ENCODE measurements at regions not wholly inside any gene's neighbourhood (a gene's known extent, or its start where the extent isn't known, plus 50 kb on each side); places are given as distances from the start of the nearest gene placed in this dataset.

DNA sequence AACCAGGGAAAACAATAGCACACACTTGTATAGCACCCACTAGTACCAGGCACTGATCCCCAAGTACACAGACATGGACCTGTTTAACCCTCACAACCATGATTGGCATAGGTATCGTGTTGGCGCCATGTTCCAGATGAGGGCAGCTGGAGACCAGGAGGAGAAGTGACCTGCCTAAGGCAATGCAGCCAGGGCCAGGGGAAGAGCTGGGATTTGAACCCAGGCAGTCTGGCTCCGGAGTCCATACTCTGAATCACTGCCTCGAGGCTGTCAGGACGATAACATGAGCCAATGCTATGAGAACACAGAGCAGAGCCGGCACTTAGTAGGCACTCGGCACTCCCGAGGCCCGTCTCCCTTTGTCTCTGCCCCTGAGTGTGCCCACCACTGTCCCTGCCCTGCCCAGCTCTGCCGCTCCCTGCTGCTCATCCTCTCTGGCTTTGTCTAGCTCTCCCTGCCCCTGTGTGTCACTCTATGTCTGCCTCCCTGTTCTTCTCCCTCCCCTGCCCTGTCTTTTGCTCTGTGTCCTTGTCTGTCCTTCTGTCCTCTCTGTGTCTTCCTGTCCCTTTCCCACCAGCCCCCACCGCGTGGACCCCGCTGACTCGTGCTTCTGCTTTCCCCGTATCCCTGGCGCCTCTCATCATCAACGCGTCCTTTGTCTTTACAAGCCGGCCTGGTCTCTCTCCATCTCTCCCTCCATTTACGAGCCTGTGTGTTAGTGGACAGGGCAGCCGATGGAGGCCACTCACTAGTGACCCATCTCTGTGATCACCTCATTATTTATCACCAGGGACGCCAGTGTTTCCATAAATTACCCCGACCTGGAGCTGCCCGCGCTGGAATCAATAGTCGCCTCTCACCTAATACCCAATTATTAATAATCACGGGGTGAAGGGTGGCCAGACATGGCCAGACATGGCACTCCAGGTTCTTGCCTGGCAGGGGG lies 99.4 kb upstream of the MVB12B start (continued):
- no peak for TF ChIP-seq CEBPB (IDR thresholded peaks at IDR 0.05; ENCODE audit: borderline replicate concordance in 1 of 2, low read depth in 2 of 2, low read length in 2 of 2)

DNA sequence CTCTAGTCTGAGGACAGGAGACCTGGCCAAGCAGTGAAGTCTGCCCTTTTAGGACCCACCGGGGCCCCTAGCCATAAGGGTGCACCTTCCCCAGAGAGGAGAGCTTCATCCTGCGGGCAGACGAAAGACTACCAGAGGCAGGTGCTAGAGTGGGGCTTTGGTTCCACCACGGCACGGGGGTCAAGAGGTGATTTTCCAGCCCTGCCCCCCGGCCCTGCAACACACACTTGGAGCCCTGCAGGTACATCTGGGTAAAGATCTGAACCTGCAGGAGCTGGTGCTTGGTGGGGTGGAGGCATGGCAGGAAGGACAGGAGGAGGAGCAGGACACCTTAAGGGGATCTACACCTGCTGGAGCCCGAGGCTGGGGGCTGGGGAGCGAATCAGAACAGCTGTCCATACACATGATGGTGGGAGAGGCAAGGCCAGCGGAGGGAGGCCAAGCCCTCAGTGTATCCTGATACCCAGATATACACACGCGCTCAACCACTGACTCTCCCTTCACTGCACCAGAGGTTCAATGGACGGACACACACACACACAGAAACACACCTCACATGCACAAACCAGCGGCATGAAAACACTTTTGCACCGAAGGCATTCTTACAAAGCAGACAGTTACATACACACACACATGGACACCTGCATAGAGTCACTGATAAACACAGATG lies 98.4 kb upstream of the MVB12B start:
- no peak for FAIRE-seq
- H4K20me1 ChIP-seq (ENCODE audit: control insufficient read depth, insufficient read depth): no peaks in the 10 kb centered on the region
- H3K36me3 ChIP-seq (ENCODE audit: control insufficient read depth in 2 of 2, insufficient read depth in 2 of 2, low read length in 1 of 2): no peaks in the 10 kb centered on the region
- H3K27ac ChIP-seq (ENCODE audit: control insufficient read depth, insufficient read depth): no peak overlapping the region
- no peak overlapping the region for H3K4me3 ChIP-seq
- H3K4me2 ChIP-seq (ENCODE audit: control insufficient read depth, insufficient read depth): no peak overlapping the region
- H3K27me3 ChIP-seq (replicated peaks in 1 of 2; ENCODE audit: control insufficient read depth in 2 of 2, insufficient read depth in 2 of 2, low read length in 1 of 2): peaks cover 0 to 2% of the 10 kb centered on the region in 2 experiments; a peak in 1 of 4 replicates
- in situ Hi-C loops (cut with MboI) (loop anchor here (10.0 kb wide), 1 partner anchor 673 kb away; no protein-coding TSS in a partner anchor), intact Hi-C loops (cut with micrococcal nuclease; ENCODE audit: unreplicated experiment) (no loop called here)
- no peaks in the 10 kb centered on the region for H3K9me3 ChIP-seq (replicated peaks; ENCODE audit: control insufficient read depth, insufficient read depth, low read length)
- ChIA-PET RAD21 (ENCODE audit: unreplicated experiment) (no interaction called here), CTCF (interaction anchor here (0.6 to 1.7 kb wide), 3 partner anchors 772 to 1004 kb away, joined by 3 to 6 read pairs (median 3); no protein-coding TSS in a partner anchor), SMC1A (ENCODE audit: uncharacterized antibody, unreplicated experiment) (no interaction called here), POLR2A (no interaction called here)
- H3K9ac ChIP-seq (ENCODE audit: control insufficient read depth, insufficient read depth, low read length): no peak overlapping the region
- ATAC-seq: no peak
- 55% methylated on average over 14 of the region's 14 CpGs for WGBS (ENCODE audit: insufficient coverage, insufficient replicate concordance, low lambda C conversion rate, missing lambda C conversion rate)
- no TSS peak for BruUV-seq (replicated peaks)
- no peak for DNase-seq (ENCODE audit: low read depth, low spot score)
- no peaks in the 10 kb centered on the region for H3K4me1 ChIP-seq (ENCODE audit: control insufficient read depth, insufficient read depth, low read length)
- no peaks in the 10 kb centered on the region for H3K79me2 ChIP-seq (ENCODE audit: control insufficient read depth, insufficient read depth, low read length)
- no peak overlapping the region for H2AFZ ChIP-seq (ENCODE audit: control insufficient read depth, low read depth, low read length)
- TF ChIP-seq NFIC (IDR thresholded peaks at IDR 0.05; ENCODE audit: low read depth, low read length) (no peak), ZNF384 (IDR thresholded peaks at IDR 0.05; ENCODE audit: borderline replicate concordance, low read depth, low read length) (no peak)
- TF ChIP-seq, protein P1, sequence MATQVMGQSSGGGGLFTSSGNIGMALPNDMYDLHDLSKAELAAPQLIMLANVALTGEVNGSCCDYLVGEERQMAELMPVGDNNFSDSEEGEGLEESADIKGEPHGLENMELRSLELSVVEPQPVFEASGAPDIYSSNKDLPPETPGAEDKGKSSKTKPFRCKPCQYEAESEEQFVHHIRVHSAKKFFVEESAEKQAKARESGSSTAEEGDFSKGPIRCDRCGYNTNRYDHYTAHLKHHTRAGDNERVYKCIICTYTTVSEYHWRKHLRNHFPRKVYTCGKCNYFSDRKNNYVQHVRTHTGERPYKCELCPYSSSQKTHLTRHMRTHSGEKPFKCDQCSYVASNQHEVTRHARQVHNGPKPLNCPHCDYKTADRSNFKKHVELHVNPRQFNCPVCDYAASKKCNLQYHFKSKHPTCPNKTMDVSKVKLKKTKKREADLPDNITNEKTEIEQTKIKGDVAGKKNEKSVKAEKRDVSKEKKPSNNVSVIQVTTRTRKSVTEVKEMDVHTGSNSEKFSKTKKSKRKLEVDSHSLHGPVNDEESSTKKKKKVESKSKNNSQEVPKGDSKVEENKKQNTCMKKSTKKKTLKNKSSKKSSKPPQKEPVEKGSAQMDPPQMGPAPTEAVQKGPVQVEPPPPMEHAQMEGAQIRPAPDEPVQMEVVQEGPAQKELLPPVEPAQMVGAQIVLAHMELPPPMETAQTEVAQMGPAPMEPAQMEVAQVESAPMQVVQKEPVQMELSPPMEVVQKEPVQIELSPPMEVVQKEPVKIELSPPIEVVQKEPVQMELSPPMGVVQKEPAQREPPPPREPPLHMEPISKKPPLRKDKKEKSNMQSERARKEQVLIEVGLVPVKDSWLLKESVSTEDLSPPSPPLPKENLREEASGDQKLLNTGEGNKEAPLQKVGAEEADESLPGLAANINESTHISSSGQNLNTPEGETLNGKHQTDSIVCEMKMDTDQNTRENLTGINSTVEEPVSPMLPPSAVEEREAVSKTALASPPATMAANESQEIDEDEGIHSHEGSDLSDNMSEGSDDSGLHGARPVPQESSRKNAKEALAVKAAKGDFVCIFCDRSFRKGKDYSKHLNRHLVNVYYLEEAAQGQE (IDR thresholded peaks at IDR 0.05; ENCODE audit: low read depth, low read length): no peak
- TF ChIP-seq, protein P2, sequence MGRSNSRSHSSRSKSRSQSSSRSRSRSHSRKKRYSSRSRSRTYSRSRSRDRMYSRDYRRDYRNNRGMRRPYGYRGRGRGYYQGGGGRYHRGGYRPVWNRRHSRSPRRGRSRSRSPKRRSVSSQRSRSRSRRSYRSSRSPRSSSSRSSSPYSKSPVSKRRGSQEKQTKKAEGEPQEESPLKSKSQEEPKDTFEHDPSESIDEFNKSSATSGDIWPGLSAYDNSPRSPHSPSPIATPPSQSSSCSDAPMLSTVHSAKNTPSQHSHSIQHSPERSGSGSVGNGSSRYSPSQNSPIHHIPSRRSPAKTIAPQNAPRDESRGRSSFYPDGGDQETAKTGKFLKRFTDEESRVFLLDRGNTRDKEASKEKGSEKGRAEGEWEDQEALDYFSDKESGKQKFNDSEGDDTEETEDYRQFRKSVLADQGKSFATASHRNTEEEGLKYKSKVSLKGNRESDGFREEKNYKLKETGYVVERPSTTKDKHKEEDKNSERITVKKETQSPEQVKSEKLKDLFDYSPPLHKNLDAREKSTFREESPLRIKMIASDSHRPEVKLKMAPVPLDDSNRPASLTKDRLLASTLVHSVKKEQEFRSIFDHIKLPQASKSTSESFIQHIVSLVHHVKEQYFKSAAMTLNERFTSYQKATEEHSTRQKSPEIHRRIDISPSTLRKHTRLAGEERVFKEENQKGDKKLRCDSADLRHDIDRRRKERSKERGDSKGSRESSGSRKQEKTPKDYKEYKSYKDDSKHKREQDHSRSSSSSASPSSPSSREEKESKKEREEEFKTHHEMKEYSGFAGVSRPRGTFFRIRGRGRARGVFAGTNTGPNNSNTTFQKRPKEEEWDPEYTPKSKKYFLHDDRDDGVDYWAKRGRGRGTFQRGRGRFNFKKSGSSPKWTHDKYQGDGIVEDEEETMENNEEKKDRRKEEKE (IDR thresholded peaks at IDR 0.05): no peak
- TF ChIP-seq, protein P3, sequence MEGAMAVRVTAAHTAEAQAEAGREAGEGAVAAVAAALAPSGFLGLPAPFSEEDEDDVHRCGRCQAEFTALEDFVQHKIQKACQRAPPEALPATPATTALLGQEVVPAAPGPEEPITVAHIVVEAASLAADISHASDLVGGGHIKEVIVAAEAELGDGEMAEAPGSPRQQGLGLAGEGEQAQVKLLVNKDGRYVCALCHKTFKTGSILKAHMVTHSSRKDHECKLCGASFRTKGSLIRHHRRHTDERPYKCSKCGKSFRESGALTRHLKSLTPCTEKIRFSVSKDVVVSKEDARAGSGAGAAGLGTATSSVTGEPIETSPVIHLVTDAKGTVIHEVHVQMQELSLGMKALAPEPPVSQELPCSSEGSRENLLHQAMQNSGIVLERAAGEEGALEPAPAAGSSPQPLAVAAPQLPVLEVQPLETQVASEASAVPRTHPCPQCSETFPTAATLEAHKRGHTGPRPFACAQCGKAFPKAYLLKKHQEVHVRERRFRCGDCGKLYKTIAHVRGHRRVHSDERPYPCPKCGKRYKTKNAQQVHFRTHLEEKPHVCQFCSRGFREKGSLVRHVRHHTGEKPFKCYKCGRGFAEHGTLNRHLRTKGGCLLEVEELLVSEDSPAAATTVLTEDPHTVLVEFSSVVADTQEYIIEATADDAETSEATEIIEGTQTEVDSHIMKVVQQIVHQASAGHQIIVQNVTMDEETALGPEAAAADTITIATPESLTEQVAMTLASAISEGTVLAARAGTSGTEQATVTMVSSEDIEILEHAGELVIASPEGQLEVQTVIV (IDR thresholded peaks at IDR 0.05; ENCODE audit: borderline replicate concordance, partially characterized antibody): no peak
- TF ChIP-seq, protein P4, sequence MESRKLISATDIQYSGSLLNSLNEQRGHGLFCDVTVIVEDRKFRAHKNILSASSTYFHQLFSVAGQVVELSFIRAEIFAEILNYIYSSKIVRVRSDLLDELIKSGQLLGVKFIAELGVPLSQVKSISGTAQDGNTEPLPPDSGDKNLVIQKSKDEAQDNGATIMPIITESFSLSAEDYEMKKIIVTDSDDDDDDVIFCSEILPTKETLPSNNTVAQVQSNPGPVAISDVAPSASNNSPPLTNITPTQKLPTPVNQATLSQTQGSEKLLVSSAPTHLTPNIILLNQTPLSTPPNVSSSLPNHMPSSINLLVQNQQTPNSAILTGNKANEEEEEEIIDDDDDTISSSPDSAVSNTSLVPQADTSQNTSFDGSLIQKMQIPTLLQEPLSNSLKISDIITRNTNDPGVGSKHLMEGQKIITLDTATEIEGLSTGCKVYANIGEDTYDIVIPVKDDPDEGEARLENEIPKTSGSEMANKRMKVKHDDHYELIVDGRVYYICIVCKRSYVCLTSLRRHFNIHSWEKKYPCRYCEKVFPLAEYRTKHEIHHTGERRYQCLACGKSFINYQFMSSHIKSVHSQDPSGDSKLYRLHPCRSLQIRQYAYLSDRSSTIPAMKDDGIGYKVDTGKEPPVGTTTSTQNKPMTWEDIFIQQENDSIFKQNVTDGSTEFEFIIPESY (IDR thresholded peaks at IDR 0.05): no peak

Measured in GM12878 (cell line).